H9 (cell line): ENCODE measurements at regions not wholly inside any gene's neighbourhood (a gene's known extent, or its start where the extent isn't known, plus 50 kb on each side); places are given as distances from the start of the nearest gene placed in this dataset.

ENCODE experiments used
- DNase-seq: peaks from one replicate; pipeline ENCODE4 v3.0.0-alpha.2; 2017
- H2AFZ ChIP-seq: one replicate; pipeline ENCODE4 v1.6.1; 2013; ENCODE audit warnings: mild to moderate bottlenecking, low read length, control low read depth, moderate library complexity
- H2AK5ac ChIP-seq: 2 replicates; pipeline ENCODE4 v1.6.1; 2013; ENCODE audit warnings: low read length, control low read depth, mixed read lengths; ENCODE audit not compliant: insufficient read length
- H2BK120ac ChIP-seq: one replicate; pipeline ENCODE4 v1.6.1; 2013; ENCODE audit warnings: low read depth, mild to moderate bottlenecking, low read length, control low read depth, inconsistent platforms; ENCODE audit not compliant: poor library complexity, severe bottlenecking
- H2BK12ac ChIP-seq: 2 replicates; pipeline ENCODE4 v1.6.1; 2013; ENCODE audit warnings: low read length, control low read depth, mixed read lengths, low read depth; ENCODE audit not compliant: insufficient read length
- H2BK15ac ChIP-seq: 2 replicates; pipeline ENCODE4 v1.6.1; 2013; ENCODE audit warnings: low read depth, low read length, control low read depth
- H2BK20ac ChIP-seq: one replicate; pipeline ENCODE4 v1.6.1; 2013; ENCODE audit warnings: low read depth, mild to moderate bottlenecking, low read length, control low read depth, inconsistent platforms; ENCODE audit not compliant: poor library complexity, severe bottlenecking
- H2BK5ac ChIP-seq: 2 replicates; pipeline ENCODE4 v1.6.1; 2013; ENCODE audit warnings: low read length, control low read depth, mixed read lengths; ENCODE audit not compliant: insufficient read length
- H3K14ac ChIP-seq: 2 replicates; pipeline ENCODE4 v1.6.1; 2013; ENCODE audit warnings: low read length, control low read depth; ENCODE audit not compliant: insufficient read depth
- H3K18ac ChIP-seq: 2 replicates; pipeline ENCODE4 v1.6.1; 2013; ENCODE audit warnings: low read depth, mild to moderate bottlenecking, mixed read lengths, low read length, control low read depth; ENCODE audit not compliant: insufficient read length
- H3K23ac ChIP-seq: 2 replicates; pipeline ENCODE4 v1.6.1; 2013; ENCODE audit warnings: low read length, control low read depth, mixed read lengths, low read depth; ENCODE audit not compliant: insufficient read length
- H3K23me2 ChIP-seq: 2 replicates; pipeline ENCODE4 v1.6.1; 2013; ENCODE audit warnings: low read depth, mild to moderate bottlenecking, mixed read lengths, low read length, control low read depth; ENCODE audit not compliant: insufficient read length, poor library complexity, severe bottlenecking
- H3K27ac ChIP-seq: 2 replicates; pipeline ENCODE4 v1.5.1; 2013; ENCODE audit warnings: low read length, control low read depth, mixed read lengths, low read depth; ENCODE audit not compliant: insufficient read length
- H3K27me3 ChIP-seq: 2 replicates; pipeline ENCODE4 v1.6.1; 2013; ENCODE audit warnings: low read length, control low read depth, inconsistent platforms; ENCODE audit not compliant: insufficient read depth
- H3K4ac ChIP-seq: 2 replicates; pipeline ENCODE4 v1.6.1; 2013; ENCODE audit warnings: low read depth, mild to moderate bottlenecking, control low read depth, inconsistent platforms, low read length, moderate library complexity
- H3K4me1 ChIP-seq: 2 replicates; pipeline ENCODE4 v1.6.1; 2013; ENCODE audit warnings: low read length, control low read depth, inconsistent platforms; ENCODE audit not compliant: insufficient read depth
- H3K4me2 ChIP-seq: 2 replicates; pipeline ENCODE4 v1.6.1; 2013; ENCODE audit warnings: low read length, control low read depth, mixed read lengths; ENCODE audit not compliant: insufficient read length, insufficient read depth
- H3K56ac ChIP-seq: 2 replicates; pipeline ENCODE4 v1.6.1; 2013; ENCODE audit warnings: low read depth, mild to moderate bottlenecking, mixed read lengths, low read length, control low read depth; ENCODE audit not compliant: insufficient read length
- H3K79me1 ChIP-seq: 2 replicates; pipeline ENCODE4 v1.6.1; 2013; ENCODE audit warnings: low read depth, mild to moderate bottlenecking, moderate library complexity, low read length, control low read depth, inconsistent platforms; ENCODE audit not compliant: insufficient read depth, poor library complexity, severe bottlenecking
- H3K79me2 ChIP-seq: 2 replicates; pipeline ENCODE4 v1.6.1; 2013; ENCODE audit warnings: low read length, control low read depth, inconsistent platforms; ENCODE audit not compliant: insufficient read depth
- H3K9ac ChIP-seq: 2 replicates; pipeline ENCODE4 v1.6.1; 2013; ENCODE audit warnings: low read length, control low read depth, mixed read lengths; ENCODE audit not compliant: insufficient read length; ENCODE audit errors: extremely low read depth
- H3K9me3 ChIP-seq: one replicate; pipeline ENCODE4 v1.6.1; 2013; ENCODE audit warnings: low read depth, low read length, inconsistent platforms; ENCODE audit not compliant: control insufficient read depth
- H3T11ph ChIP-seq: one replicate; pipeline ENCODE4 v1.6.1; 2013; ENCODE audit warnings: mild to moderate bottlenecking, low read length, control low read depth, inconsistent platforms
- H4K20me1 ChIP-seq: one replicate; pipeline ENCODE4 v1.6.1; 2013; ENCODE audit not compliant: control insufficient read depth, insufficient read length, insufficient read depth
- H4K5ac ChIP-seq: 2 replicates; pipeline ENCODE4 v1.6.1; 2013; ENCODE audit warnings: low read depth, mild to moderate bottlenecking, mixed read lengths, low read length, control low read depth; ENCODE audit not compliant: insufficient read length
- H4K8ac ChIP-seq: replicated peaks from 2 replicates; pipeline ENCODE4 v1.6.1; 2013; ENCODE audit warnings: low read length, control low read depth, mixed read lengths, low read depth; ENCODE audit not compliant: insufficient read length
- H4K91ac ChIP-seq: 2 replicates; pipeline ENCODE4 v1.6.1; 2013; ENCODE audit warnings: low read depth, mild to moderate bottlenecking, moderate library complexity, mixed read lengths, low read length, control low read depth; ENCODE audit not compliant: insufficient read length
- H3K27ac Mint-ChIP-seq, 3 experiments: 2 replicates in 2 of 3; 3 replicates in 1 of 3; pipeline ENCODE4 v1.8.0; 2020 to 2021; ENCODE audit warnings: mixed read lengths in 3 of 3, mild to moderate bottlenecking in 1 of 3, moderate library complexity in 1 of 3
- H3K27me3 Mint-ChIP-seq: 2 replicates; pipeline ENCODE4 v1.8.0; 2021; ENCODE audit warnings: low read depth, mild to moderate bottlenecking, moderate library complexity, mixed read lengths
- H3K36me3 Mint-ChIP-seq, 3 experiments: 2 replicates in 2 of 3; 3 replicates in 1 of 3; pipeline ENCODE4 v1.8.0; 2020 to 2021; ENCODE audit warnings: low read depth in 3 of 3, mixed read lengths in 3 of 3; ENCODE audit not compliant: insufficient read depth in 1 of 3
- H3K4me1 Mint-ChIP-seq, 2 experiments: 2 replicates each; pipeline ENCODE4 v1.8.0; 2020; ENCODE audit warnings: mixed read lengths in 2 of 2
- H3K4me3 Mint-ChIP-seq, 2 experiments: 2 replicates in 1 of 2; 3 replicates in 1 of 2; pipeline ENCODE4 v1.8.0; 2020 to 2021; ENCODE audit warnings: mild to moderate bottlenecking in 2 of 2, mixed read lengths in 2 of 2, moderate library complexity in 1 of 2
- H3K9me3 Mint-ChIP-seq, 2 experiments: 2 replicates in 1 of 2; 3 replicates in 1 of 2; pipeline ENCODE4 v1.8.0; 2020; ENCODE audit warnings: mild to moderate bottlenecking in 2 of 2, mixed read lengths in 2 of 2, moderate library complexity in 1 of 2
- CTCF ChIP-seq: fragments of 200-600 bp; sonication (generic); conservative IDR thresholded peaks from 3 replicates; pipeline ENCODE4 v1.8.0; 2021; ENCODE audit warnings: antibody characterized with exemption, mild to moderate bottlenecking
- WGBS: extraction: QIAGEN DNeasy Blood & Tissue Kit; methylation state at CpG from one replicate; pipeline ENCODE4 v1.1.7; 2013; ENCODE audit warnings: missing lambda C conversion rate, low lambda C conversion rate, mixed read lengths; ENCODE audit not compliant: insufficient read length; ENCODE audit errors: extremely low coverage; 5-methylcytosine and 5-hydroxymethylcytosine counted together

GRCh38 chr3:182738583-182739411, 54.5 kb upstream of the ATP11B start:
- Histone ChIP-seq H2AFZ (peak overlapping the region; percentile 40), H3K56ac (no peak overlapping the region), H2BK120ac (no peak overlapping the region), H4K20me1 (no peaks in the 10 kb centered on the region), H3K27me3 (no peaks in the 10 kb centered on the region), H3K23me2 (no peaks in the 10 kb centered on the region), H3K4ac (no peak overlapping the region), H3K18ac (no peak overlapping the region), H3K4me1 (no peaks in the 10 kb centered on the region), H3K4me2 (no peak overlapping the region), H3K79me2 (no peaks in the 10 kb centered on the region), H2AK5ac (no peak overlapping the region), H4K91ac (no peak overlapping the region), H3K27ac (no peak overlapping the region), H4K8ac (no peak overlapping the region), H3K79me1 (no peaks in the 10 kb centered on the region), H2BK5ac (no peak overlapping the region), H2BK20ac (no peak overlapping the region), H4K5ac (no peak overlapping the region), H3K23ac (no peak overlapping the region), H3K9me3 (no peaks in the 10 kb centered on the region), H3K14ac (no peak overlapping the region), H2BK12ac (no peak overlapping the region), H3T11ph (no peak overlapping the region), H3K9ac (no peak overlapping the region), H2BK15ac (no peak overlapping the region)
- H3K36me3 Mint-ChIP-seq: no peaks in the 10 kb centered on the region
- WGBS: no CpG with 5 or more reads among the region's 6 CpGs
- 0 out of 4 replicates have a peak, but pooled peaks cover 0 to 2% of the 10 kb centered on the region in 2 experiments for H3K4me1 Mint-ChIP-seq
- H3K4me3 Mint-ChIP-seq: no peak overlapping the region
- no peak for DNase-seq
- H3K9me3 Mint-ChIP-seq: no peaks in the 10 kb centered on the region
- H3K27me3 Mint-ChIP-seq: no peaks in the 10 kb centered on the region; the same call in 1 of the 2 replicates
- no peak overlapping the region for H3K27ac Mint-ChIP-seq
- TF ChIP-seq CTCF: no peak
